K562 (cell line): ENCODE measurements at regions not wholly inside any gene's neighbourhood (a gene's known extent, or its start where the extent isn't known, plus 50 kb on each side); places are given as distances from the start of the nearest gene placed in this dataset.

Experiments used
- BRCA1 ChIP-seq, 2 experiments: fragments of 450-650 bp in 1 of 2; sonication (generic) in 1 of 2; formaldehyde crosslinking in 1 of 2; IDR thresholded peaks; 2 replicates each; pipeline versions ENCODE4 v1.5.0 to v1.6.1; 2017 to 2020; ENCODE audit warnings: mild to moderate bottlenecking in 1 of 2, missing genetic modification reagents in 1 of 2
- CEBPZ ChIP-seq: fragments of 150-350 bp; IDR thresholded peaks from 2 replicates; pipeline ENCODE4 v1.6.1; 2014; ENCODE audit warnings: low read depth, mild to moderate bottlenecking, low read length, borderline replicate concordance
- CHCHD3 ChIP-seq: fragments of 250-450 bp; sonication (Bioruptor Pico); IDR thresholded peaks from 2 replicates; pipeline ENCODE4 v2.1.2; 2022; ENCODE audit warnings: mild to moderate bottlenecking
- COPS2 ChIP-seq: fragments of 450-650 bp; conservative IDR thresholded peaks from 2 replicates; pipeline ENCODE4 v1.6.1; 2016; ENCODE audit warnings: mild to moderate bottlenecking, moderate library complexity
- ETS1 ChIP-seq: conservative IDR thresholded peaks from 2 replicates; pipeline ENCODE4 v1.6.1; 2011; ENCODE audit warnings: low read depth, mild to moderate bottlenecking, low read length; ENCODE audit not compliant: control insufficient read depth
- HDGF ChIP-seq: fragments of 450-650 bp; IDR thresholded peaks from 2 replicates; pipeline ENCODE4 v1.6.1; 2016
- ILF3 ChIP-seq: fragments of 450-650 bp; IDR thresholded peaks from 2 replicates; pipeline ENCODE4 v1.6.1; 2018; ENCODE audit warnings: antibody characterized with exemption, mild to moderate bottlenecking, moderate library complexity, borderline replicate concordance
- ZNF830 ChIP-seq: fragments of 250-450 bp; sonication (Bioruptor Pico); IDR thresholded peaks from 2 replicates; pipeline ENCODE4 v1.5.0; 2021; ENCODE audit warnings: mild to moderate bottlenecking

GRCh38 chr13:73433890-73434289 is 375.1 kb downstream of the KLF5 start (continued):
- TF ChIP-seq BRCA1 (IDR thresholded peaks at IDR 0.05) = no peak
- no peak for TF ChIP-seq BRCA1 (CRISPR knock-in tag; IDR thresholded peaks at IDR 0.05)
- TF ChIP-seq COPS2 = no peak
- no peak for TF ChIP-seq HDGF
- no peak for TF ChIP-seq ILF3
- TF ChIP-seq ZNF830 = no peak
- TF ChIP-seq CHCHD3 = no peak
- TF ChIP-seq CEBPZ = no peak
- no peak for TF ChIP-seq ETS1
